ENCODE measurements at regions not wholly inside any gene's neighbourhood (a gene's known extent, or its start where the extent isn't known, plus 50 kb on each side); places are given as distances from the start of the nearest gene placed in this dataset.

- TF ChIP-seq, protein P1, sequence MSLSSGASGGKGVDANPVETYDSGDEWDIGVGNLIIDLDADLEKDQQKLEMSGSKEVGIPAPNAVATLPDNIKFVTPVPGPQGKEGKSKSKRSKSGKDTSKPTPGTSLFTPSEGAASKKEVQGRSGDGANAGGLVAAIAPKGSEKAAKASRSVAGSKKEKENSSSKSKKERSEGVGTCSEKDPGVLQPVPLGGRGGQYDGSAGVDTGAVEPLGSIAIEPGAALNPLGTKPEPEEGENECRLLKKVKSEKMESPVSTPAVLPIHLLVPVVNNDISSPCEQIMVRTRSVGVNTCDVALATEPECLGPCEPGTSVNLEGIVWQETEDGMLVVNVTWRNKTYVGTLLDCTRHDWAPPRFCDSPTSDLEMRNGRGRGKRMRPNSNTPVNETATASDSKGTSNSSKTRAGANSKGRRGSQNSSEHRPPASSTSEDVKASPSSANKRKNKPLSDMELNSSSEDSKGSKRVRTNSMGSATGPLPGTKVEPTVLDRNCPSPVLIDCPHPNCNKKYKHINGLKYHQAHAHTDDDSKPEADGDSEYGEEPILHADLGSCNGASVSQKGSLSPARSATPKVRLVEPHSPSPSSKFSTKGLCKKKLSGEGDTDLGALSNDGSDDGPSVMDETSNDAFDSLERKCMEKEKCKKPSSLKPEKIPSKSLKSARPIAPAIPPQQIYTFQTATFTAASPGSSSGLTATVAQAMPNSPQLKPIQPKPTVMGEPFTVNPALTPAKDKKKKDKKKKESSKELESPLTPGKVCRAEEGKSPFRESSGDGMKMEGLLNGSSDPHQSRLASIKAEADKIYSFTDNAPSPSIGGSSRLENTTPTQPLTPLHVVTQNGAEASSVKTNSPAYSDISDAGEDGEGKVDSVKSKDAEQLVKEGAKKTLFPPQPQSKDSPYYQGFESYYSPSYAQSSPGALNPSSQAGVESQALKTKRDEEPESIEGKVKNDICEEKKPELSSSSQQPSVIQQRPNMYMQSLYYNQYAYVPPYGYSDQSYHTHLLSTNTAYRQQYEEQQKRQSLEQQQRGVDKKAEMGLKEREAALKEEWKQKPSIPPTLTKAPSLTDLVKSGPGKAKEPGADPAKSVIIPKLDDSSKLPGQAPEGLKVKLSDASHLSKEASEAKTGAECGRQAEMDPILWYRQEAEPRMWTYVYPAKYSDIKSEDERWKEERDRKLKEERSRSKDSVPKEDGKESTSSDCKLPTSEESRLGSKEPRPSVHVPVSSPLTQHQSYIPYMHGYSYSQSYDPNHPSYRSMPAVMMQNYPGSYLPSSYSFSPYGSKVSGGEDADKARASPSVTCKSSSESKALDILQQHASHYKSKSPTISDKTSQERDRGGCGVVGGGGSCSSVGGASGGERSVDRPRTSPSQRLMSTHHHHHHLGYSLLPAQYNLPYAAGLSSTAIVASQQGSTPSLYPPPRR (CRISPR knock-in tag; IDR thresholded peaks at IDR 0.05; ENCODE audit: borderline replicate concordance) = no peak
- TF ChIP-seq PCBP1 (IDR thresholded peaks at IDR 0.05; ENCODE audit: low read depth, low read length, poor library complexity, severe bottlenecking) (no peak), HDAC1 (IDR thresholded peaks at IDR 0.05) (no peak), MYNN (IDR thresholded peaks at IDR 0.05) (no peak), MYNN (CRISPR knock-in tag; IDR thresholded peaks at IDR 0.05) (no peak)
These were observed 537.7 kb upstream of the AADAT start (continued) for GRCh38 chr4:170627418-170627817.

DNA sequence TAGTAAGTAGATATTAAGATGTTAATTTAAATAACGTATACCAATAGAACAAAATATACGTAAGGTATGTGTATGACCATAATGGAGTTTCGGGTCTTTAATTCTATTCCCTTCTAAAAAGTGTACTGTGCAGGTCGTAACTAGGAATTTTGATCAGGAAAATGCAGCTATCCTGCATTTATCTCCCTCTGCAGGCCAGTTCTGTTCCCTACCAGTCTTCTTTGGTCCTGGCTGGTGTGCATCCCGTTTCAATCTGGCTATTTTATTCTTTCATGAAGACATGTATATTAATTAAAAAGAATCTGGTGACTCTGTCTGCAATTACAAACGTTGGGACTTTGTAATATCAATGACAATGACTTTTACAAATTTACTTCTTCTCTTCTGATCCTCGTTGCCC, 534.1 kb upstream of the AADAT start:
- BruUV-seq (replicated peaks) = no TSS peak
- DNase-seq (ENCODE audit: extremely low read depth in 1 of 4, low spot score in 3 of 4) (no peak), ATAC-seq (no peak), FAIRE-seq (no peak)
- Histone ChIP-seq H3K9me1 (ENCODE audit: control insufficient read depth, insufficient read depth, low read length) (no peaks in the 10 kb centered on the region), H3K4me2 (ENCODE audit: insufficient read depth, low read length) (no peak overlapping the region), H3K9me3 (replicated peaks; ENCODE audit: control insufficient read depth, insufficient read depth, low read depth, low read length) (no peaks in the 10 kb centered on the region), H3K27me3 (ENCODE audit: control insufficient read depth in 2 of 2, insufficient read depth in 2 of 2, low read length in 2 of 2) (no peaks in the 10 kb centered on the region), H3K4me1 (replicated peaks in 1 of 2; ENCODE audit: control insufficient read depth in 2 of 2, insufficient read depth in 2 of 2, low read length in 2 of 2) (no peaks in the 10 kb centered on the region), H2AFZ (ENCODE audit: low read depth, low read length) (no peak overlapping the region), H3K4me3 (no peak overlapping the region), H3K79me2 (ENCODE audit: control insufficient read depth, insufficient read depth, low read length) (no peaks in the 10 kb centered on the region), H3K36me3 (ENCODE audit: control insufficient read depth, insufficient read depth, low read length) (no peaks in the 10 kb centered on the region), H3K27ac (ENCODE audit: extremely low read depth, low read depth, low read length) (no peak overlapping the region), H4K20me1 (replicated peaks; ENCODE audit: control insufficient read depth, insufficient read depth, low read length) (no peaks in the 10 kb centered on the region), H3K9ac (ENCODE audit: insufficient read depth in 1 of 2, low read depth in 2 of 2, low read length in 2 of 2) (no peak overlapping the region)
- intact Hi-C loops (cut with micrococcal nuclease) = no loop called here
- in situ Hi-C loops (cut with MboI) = no loop called here
- WGBS (ENCODE audit: insufficient coverage, low coverage, missing lambda C conversion rate) = 8% methylated on average over 7 of the region's 7 CpGs
- CTCF ChIA-PET (ENCODE audit: low intra/inter-chr PET ratio) = no interaction called here
- POLR2A ChIA-PET = no interaction called here
- TF ChIP-seq ZNF695 (CRISPR knock-in tag; IDR thresholded peaks at IDR 0.05) (no peak), ARID1B (IDR thresholded peaks at IDR 0.05) (no peak), ZNF253 (CRISPR knock-in tag; conservative IDR thresholded peaks at IDR 0.05) (no peak)
- TF ChIP-seq, protein P2, sequence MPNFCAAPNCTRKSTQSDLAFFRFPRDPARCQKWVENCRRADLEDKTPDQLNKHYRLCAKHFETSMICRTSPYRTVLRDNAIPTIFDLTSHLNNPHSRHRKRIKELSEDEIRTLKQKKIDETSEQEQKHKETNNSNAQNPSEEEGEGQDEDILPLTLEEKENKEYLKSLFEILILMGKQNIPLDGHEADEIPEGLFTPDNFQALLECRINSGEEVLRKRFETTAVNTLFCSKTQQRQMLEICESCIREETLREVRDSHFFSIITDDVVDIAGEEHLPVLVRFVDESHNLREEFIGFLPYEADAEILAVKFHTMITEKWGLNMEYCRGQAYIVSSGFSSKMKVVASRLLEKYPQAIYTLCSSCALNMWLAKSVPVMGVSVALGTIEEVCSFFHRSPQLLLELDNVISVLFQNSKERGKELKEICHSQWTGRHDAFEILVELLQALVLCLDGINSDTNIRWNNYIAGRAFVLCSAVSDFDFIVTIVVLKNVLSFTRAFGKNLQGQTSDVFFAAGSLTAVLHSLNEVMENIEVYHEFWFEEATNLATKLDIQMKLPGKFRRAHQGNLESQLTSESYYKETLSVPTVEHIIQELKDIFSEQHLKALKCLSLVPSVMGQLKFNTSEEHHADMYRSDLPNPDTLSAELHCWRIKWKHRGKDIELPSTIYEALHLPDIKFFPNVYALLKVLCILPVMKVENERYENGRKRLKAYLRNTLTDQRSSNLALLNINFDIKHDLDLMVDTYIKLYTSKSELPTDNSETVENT (CRISPR knock-in tag; IDR thresholded peaks at IDR 0.05) = no peak
- TF ChIP-seq, protein P3, sequence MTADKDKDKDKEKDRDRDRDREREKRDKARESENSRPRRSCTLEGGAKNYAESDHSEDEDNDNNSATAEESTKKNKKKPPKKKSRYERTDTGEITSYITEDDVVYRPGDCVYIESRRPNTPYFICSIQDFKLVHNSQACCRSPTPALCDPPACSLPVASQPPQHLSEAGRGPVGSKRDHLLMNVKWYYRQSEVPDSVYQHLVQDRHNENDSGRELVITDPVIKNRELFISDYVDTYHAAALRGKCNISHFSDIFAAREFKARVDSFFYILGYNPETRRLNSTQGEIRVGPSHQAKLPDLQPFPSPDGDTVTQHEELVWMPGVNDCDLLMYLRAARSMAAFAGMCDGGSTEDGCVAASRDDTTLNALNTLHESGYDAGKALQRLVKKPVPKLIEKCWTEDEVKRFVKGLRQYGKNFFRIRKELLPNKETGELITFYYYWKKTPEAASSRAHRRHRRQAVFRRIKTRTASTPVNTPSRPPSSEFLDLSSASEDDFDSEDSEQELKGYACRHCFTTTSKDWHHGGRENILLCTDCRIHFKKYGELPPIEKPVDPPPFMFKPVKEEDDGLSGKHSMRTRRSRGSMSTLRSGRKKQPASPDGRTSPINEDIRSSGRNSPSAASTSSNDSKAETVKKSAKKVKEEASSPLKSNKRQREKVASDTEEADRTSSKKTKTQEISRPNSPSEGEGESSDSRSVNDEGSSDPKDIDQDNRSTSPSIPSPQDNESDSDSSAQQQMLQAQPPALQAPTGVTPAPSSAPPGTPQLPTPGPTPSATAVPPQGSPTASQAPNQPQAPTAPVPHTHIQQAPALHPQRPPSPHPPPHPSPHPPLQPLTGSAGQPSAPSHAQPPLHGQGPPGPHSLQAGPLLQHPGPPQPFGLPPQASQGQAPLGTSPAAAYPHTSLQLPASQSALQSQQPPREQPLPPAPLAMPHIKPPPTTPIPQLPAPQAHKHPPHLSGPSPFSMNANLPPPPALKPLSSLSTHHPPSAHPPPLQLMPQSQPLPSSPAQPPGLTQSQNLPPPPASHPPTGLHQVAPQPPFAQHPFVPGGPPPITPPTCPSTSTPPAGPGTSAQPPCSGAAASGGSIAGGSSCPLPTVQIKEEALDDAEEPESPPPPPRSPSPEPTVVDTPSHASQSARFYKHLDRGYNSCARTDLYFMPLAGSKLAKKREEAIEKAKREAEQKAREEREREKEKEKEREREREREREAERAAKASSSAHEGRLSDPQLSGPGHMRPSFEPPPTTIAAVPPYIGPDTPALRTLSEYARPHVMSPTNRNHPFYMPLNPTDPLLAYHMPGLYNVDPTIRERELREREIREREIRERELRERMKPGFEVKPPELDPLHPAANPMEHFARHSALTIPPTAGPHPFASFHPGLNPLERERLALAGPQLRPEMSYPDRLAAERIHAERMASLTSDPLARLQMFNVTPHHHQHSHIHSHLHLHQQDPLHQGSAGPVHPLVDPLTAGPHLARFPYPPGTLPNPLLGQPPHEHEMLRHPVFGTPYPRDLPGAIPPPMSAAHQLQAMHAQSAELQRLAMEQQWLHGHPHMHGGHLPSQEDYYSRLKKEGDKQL (CRISPR knock-in tag; IDR thresholded peaks at IDR 0.05; ENCODE audit: borderline replicate concordance) = no peak

All from K562 (cell line).